Forelimb muscle (tissue), 1 donor: ENCODE measurements at regions not wholly inside any gene's neighbourhood (a gene's known extent, or its start where the extent isn't known, plus 50 kb on each side); places are given as distances from the start of the nearest gene placed in this dataset.

Experiments used
- DNase-seq: peaks from one replicate; pipeline ENCODE4 v3.0.0-alpha.2; 2013; ENCODE audit warnings: low read depth

- DNase-seq, result no peak
These were observed 93.0 kb downstream of the MTPAP start for GRCh38 chr10:30256084-30256483.

- no peak for DNase-seq
These were observed 94.2 kb downstream of the MTPAP start for GRCh38 chr10:30254926-30255325.

- no peak for DNase-seq
These were observed 100.3 kb downstream of the MTPAP start for GRCh38 chr10:30248728-30249127.

- DNase-seq, result no peak
These were observed 101.4 kb downstream of the MTPAP start for GRCh38 chr10:30247704-30248103.

- no peak for DNase-seq
These were observed 107.5 kb downstream of the MTPAP start for GRCh38 chr10:30241422-30242110.

- no peak for DNase-seq
These were observed 110.2 kb downstream of the MTPAP start for GRCh38 chr10:30238836-30239235.

GRCh38 chr10:30233186-30233959, 115.7 kb downstream of the MTPAP start:
- DNase-seq, result no peak

GRCh38 chr10:30231709-30232108, 117.4 kb downstream of the MTPAP start:
- no peak for DNase-seq

- no peak for DNase-seq
These were observed 117.9 kb downstream of the MTPAP start for GRCh38 chr10:30231071-30231652.

GRCh38 chr10:30229536-30229935, 119.5 kb downstream of the MTPAP start:
- DNase-seq, result no peak

- DNase-seq, result no peak
These were observed 120.6 kb downstream of the MTPAP start for GRCh38 chr10:30228417-30229036.

GRCh38 chr10:30227481-30227880, 121.6 kb downstream of the MTPAP start:
- DNase-seq, result no peak

GRCh38 chr10:30219971-30220751, 128.9 kb downstream of the MTPAP start:
- no peak for DNase-seq

GRCh38 chr10:30216821-30217220, 132.3 kb downstream of the MTPAP start:
- no peak for DNase-seq

- no peak for DNase-seq
These were observed 133.5 kb downstream of the MTPAP start for GRCh38 chr10:30215623-30216022.

GRCh38 chr10:30215141-30215540, 133.9 kb downstream of the MTPAP start:
- DNase-seq, result no peak

- DNase-seq, result no peak
These were observed 138.8 kb downstream of the MTPAP start for GRCh38 chr10:30210296-30210695.

- DNase-seq, result no peak
These were observed 140.7 kb downstream of the MTPAP start for GRCh38 chr10:30208330-30208729.

- DNase-seq, result no peak
These were observed 141.5 kb downstream of the MTPAP start for GRCh38 chr10:30207485-30208052.

GRCh38 chr10:30200017-30200415, 140.6 kb upstream of the JCAD start:
- no peak for DNase-seq

GRCh38 chr10:30199376-30200016, 140.1 kb upstream of the JCAD start:
- DNase-seq, result no peak
